ENCODE measurements at regions not wholly inside any gene's neighbourhood (a gene's known extent, or its start where the extent isn't known, plus 50 kb on each side); places are given as distances from the start of the nearest gene placed in this dataset.

DNA sequence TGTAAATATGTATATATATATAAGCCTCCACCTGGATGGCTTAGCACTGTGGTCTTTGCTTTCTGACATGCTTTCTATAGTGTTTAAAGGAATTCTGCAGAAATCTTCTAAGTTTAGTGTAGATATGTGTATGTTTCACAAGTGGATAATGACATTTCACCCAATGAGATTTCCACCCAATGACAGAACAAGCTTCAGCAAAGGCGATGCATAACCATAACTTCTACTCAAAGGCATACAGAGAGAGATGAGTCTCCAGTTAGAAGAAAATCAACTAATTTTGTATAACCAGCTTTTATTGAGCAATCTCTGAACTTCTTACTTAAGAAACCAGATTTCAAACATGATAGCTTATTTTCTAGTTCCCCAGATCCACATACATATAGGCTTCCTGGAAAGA is 134.0 kb downstream of the DYRK2 start:
- Mint-ChIP-seq H3K27ac (peak overlapping the region in 1 of 9 donors; percentile 34), H3K4me3 (peak overlapping the region in 3 of 10 donors; percentile 9 to 69 (median 43)), H3K9me3 (peaks cover 0 to 5% (median 0%) of the 10 kb centered on the region in 11 donors), H3K4me1 (peaks cover 6 to 43% (median 36%) of the 10 kb centered on the region in 7 donors), H3K27me3 (no peaks in the 10 kb centered on the region), H3K36me3 (peaks cover 0 to 3% (median 0%) of the 10 kb centered on the region in 5 donors)
- no peaks in the 10 kb centered on the region for H3K36me3 ChIP-seq (ENCODE audit: control insufficient read depth in 2 of 3, insufficient read depth in 3 of 3, low read length in 3 of 3)
- intact Hi-C loops (cut with micrococcal nuclease), result no loop called here
- no peaks in the 10 kb centered on the region for H3K27me3 ChIP-seq (ENCODE audit: control insufficient read depth in 2 of 2, insufficient read depth in 2 of 2, low read length in 2 of 2)
- POLR2A ChIA-PET, result interaction anchor here (0.7 kb wide), 1 partner anchor 35 kb away, joined by 3 read pairs; no protein-coding TSS in a partner anchor
- H3K9me3 ChIP-seq (ENCODE audit: control insufficient read depth in 2 of 3, low read length in 3 of 3), result no peaks in the 10 kb centered on the region
- DNase-seq (no peak), ATAC-seq (no peak)
- no peak overlapping the region for H3K27ac ChIP-seq (ENCODE audit: low read depth, low read length)
- CTCF ChIA-PET, result no interaction called here
- H3K4me1 ChIP-seq (ENCODE audit: control insufficient read depth in 2 of 2, insufficient read depth in 2 of 2, low read length in 2 of 2), result peaks cover 0 to 13% of the 10 kb centered on the region in 2 donors
- H3K4me3 ChIP-seq (ENCODE audit: low read length), result no peak overlapping the region

DNA sequence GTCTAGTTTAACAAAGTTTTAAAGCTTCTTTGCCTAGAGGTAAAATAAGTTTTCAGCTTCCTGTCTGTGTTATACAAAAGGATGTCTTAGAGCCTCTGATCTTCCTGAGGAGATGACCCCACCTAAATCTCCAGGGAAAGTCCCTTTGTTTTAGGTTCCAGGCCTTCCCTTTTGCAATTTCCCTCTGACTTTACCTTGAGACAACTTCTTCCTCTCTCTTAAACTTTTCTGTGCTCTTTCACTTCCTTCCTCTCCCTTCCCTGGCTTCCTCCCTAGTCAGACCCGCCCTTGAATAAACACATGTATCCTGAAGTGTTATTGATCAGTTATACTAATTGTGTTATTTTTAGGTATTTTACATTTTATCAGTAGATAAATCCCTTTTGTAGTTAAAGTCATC is 134.8 kb downstream of the DYRK2 start:
- peaks cover 0 to 13% of the 10 kb centered on the region in 2 donors for H3K4me1 ChIP-seq (ENCODE audit: control insufficient read depth in 2 of 2, insufficient read depth in 2 of 2, low read length in 2 of 2)
- no peaks in the 10 kb centered on the region for H3K27me3 ChIP-seq (ENCODE audit: control insufficient read depth in 2 of 2, insufficient read depth in 2 of 2, low read length in 2 of 2)
- intact Hi-C loops (cut with micrococcal nuclease), result loop anchor here in 1 of 2 donors (1.0 kb wide), 1 partner anchor 21 kb away; no protein-coding TSS in a partner anchor
- CTCF ChIA-PET, result no interaction called here
- Mint-ChIP-seq H3K36me3 (peaks cover 0 to 2% (median 0%) of the 10 kb centered on the region in 5 donors), H3K27me3 (no peaks in the 10 kb centered on the region), H3K27ac (peak overlapping the region in 8 of 9 donors; percentile 1 to 80 (median 24)), H3K9me3 (peaks cover 0 to 5% (median 0%) of the 10 kb centered on the region in 11 donors), H3K4me1 (peaks cover 6 to 43% (median 36%) of the 10 kb centered on the region in 7 donors), H3K4me3 (peak overlapping the region in 8 of 10 donors; percentile 10 to 69 (median 38))
- H3K36me3 ChIP-seq (ENCODE audit: control insufficient read depth in 2 of 3, insufficient read depth in 3 of 3, low read length in 3 of 3), result no peaks in the 10 kb centered on the region
- H3K9me3 ChIP-seq (ENCODE audit: control insufficient read depth in 2 of 3, low read length in 3 of 3), result no peaks in the 10 kb centered on the region
- POLR2A ChIA-PET, result no interaction called here
- H3K4me3 ChIP-seq (ENCODE audit: low read length), result no peak overlapping the region
- DNase-seq (no peak), ATAC-seq (no peak)
- H3K27ac ChIP-seq (ENCODE audit: low read depth, low read length), result no peak overlapping the region

GRCh38 chr12:67784831-67785230 is 136.3 kb downstream of the DYRK2 start:
- ChIA-PET CTCF (no interaction called here), POLR2A (interaction anchor here (0.6 to 1.1 kb wide), 2 partner anchors 15 to 403 kb away, joined by 3 read pairs; no protein-coding TSS in a partner anchor)
- Histone ChIP-seq H3K27ac (ENCODE audit: low read depth, low read length) (no peak overlapping the region), H3K27me3 (ENCODE audit: control insufficient read depth in 2 of 2, insufficient read depth in 2 of 2, low read length in 2 of 2) (no peaks in the 10 kb centered on the region), H3K4me1 (ENCODE audit: control insufficient read depth in 2 of 2, insufficient read depth in 2 of 2, low read length in 2 of 2) (peaks cover 0 to 13% of the 10 kb centered on the region in 2 donors), H3K9me3 (ENCODE audit: control insufficient read depth in 2 of 3, low read length in 3 of 3) (no peaks in the 10 kb centered on the region), H3K4me3 (ENCODE audit: low read length) (no peak overlapping the region), H3K36me3 (ENCODE audit: control insufficient read depth in 2 of 3, insufficient read depth in 3 of 3, low read length in 3 of 3) (no peaks in the 10 kb centered on the region)
- no peak for DNase-seq
- H3K9me3 Mint-ChIP-seq, result peaks cover 0 to 5% (median 0%) of the 10 kb centered on the region in 11 donors
- intact Hi-C loops (cut with micrococcal nuclease), result no loop called here
- peak overlapping the region in 6 of 9 donors; percentile 7 to 23 (median 16) for H3K27ac Mint-ChIP-seq
- no peak overlapping the region for H3K4me3 Mint-ChIP-seq
- H3K27me3 Mint-ChIP-seq, result no peaks in the 10 kb centered on the region
- ATAC-seq, result no peak
- peaks cover 6 to 43% (median 36%) of the 10 kb centered on the region in 7 donors for H3K4me1 Mint-ChIP-seq
- peaks cover 0 to 2% (median 0%) of the 10 kb centered on the region in 5 donors for H3K36me3 Mint-ChIP-seq

- Mint-ChIP-seq H3K9me3 (peaks cover 0 to 9% (median 0%) of the 10 kb centered on the region in 11 donors), H3K27me3 (no peaks in the 10 kb centered on the region), H3K4me3 (no peak overlapping the region), H3K27ac (peak overlapping the region in 2 of 9 donors; percentile 21 to 33), H3K36me3 (peaks cover 0 to 2% (median 0%) of the 10 kb centered on the region in 5 donors), H3K4me1 (peaks cover 6 to 43% (median 36%) of the 10 kb centered on the region in 7 donors)
- intact Hi-C loops (cut with micrococcal nuclease), result no loop called here
- CTCF ChIA-PET, result no interaction called here
- H3K27me3 ChIP-seq (ENCODE audit: control insufficient read depth in 2 of 2, insufficient read depth in 2 of 2, low read length in 2 of 2), result no peaks in the 10 kb centered on the region
- no peaks in the 10 kb centered on the region for H3K9me3 ChIP-seq (ENCODE audit: control insufficient read depth in 2 of 3, low read length in 3 of 3)
- no peak for ATAC-seq
- no peaks in the 10 kb centered on the region for H3K36me3 ChIP-seq (ENCODE audit: control insufficient read depth in 2 of 3, insufficient read depth in 3 of 3, low read length in 3 of 3)
- H3K4me1 ChIP-seq (ENCODE audit: control insufficient read depth in 2 of 2, insufficient read depth in 2 of 2, low read length in 2 of 2), result peaks cover 0 to 13% of the 10 kb centered on the region in 2 donors
- no peak overlapping the region for H3K27ac ChIP-seq (ENCODE audit: low read depth, low read length)
- no peak for DNase-seq
- no peak overlapping the region for H3K4me3 ChIP-seq (ENCODE audit: low read length)
- POLR2A ChIA-PET, result interaction anchor here (0.5 kb wide), 1 partner anchor 15 kb away, joined by 3 read pairs; no protein-coding TSS in a partner anchor
Observed at GRCh38 chr12:67786086-67786485, 137.5 kb downstream of the DYRK2 start.

GRCh38 chr12:67788118-67788517 is 139.6 kb downstream of the DYRK2 start:
- peaks cover 0 to 6% of the 10 kb centered on the region in 2 donors for H3K4me1 ChIP-seq (ENCODE audit: control insufficient read depth in 2 of 2, insufficient read depth in 2 of 2, low read length in 2 of 2)
- Mint-ChIP-seq H3K27ac (no peak overlapping the region), H3K36me3 (peaks cover 4 to 10% (median 4%) of the 10 kb centered on the region in 5 donors), H3K4me1 (peaks cover 4 to 30% (median 28%) of the 10 kb centered on the region in 7 donors), H3K27me3 (peaks cover 0 to 5% (median 0%) of the 10 kb centered on the region in 5 donors), H3K4me3 (no peak overlapping the region), H3K9me3 (peaks cover 0 to 18% (median 9%) of the 10 kb centered on the region in 11 donors)
- no peaks in the 10 kb centered on the region for H3K9me3 ChIP-seq (ENCODE audit: control insufficient read depth in 2 of 3, low read length in 3 of 3)
- no peaks in the 10 kb centered on the region for H3K36me3 ChIP-seq (ENCODE audit: control insufficient read depth in 2 of 3, insufficient read depth in 3 of 3, low read length in 3 of 3)
- DNase-seq, result no peak
- POLR2A ChIA-PET, result interaction anchor here (0.6 kb wide), 1 partner anchor 62 kb away, joined by 3 read pairs; no protein-coding TSS in a partner anchor
- CTCF ChIA-PET, result no interaction called here
- ATAC-seq, result no peak
- no peak overlapping the region for H3K27ac ChIP-seq (ENCODE audit: low read depth, low read length)
- no peak overlapping the region for H3K4me3 ChIP-seq (ENCODE audit: low read length)
- H3K27me3 ChIP-seq (ENCODE audit: control insufficient read depth in 2 of 2, insufficient read depth in 2 of 2, low read length in 2 of 2), result no peaks in the 10 kb centered on the region
- intact Hi-C loops (cut with micrococcal nuclease), result no loop called here

DNA sequence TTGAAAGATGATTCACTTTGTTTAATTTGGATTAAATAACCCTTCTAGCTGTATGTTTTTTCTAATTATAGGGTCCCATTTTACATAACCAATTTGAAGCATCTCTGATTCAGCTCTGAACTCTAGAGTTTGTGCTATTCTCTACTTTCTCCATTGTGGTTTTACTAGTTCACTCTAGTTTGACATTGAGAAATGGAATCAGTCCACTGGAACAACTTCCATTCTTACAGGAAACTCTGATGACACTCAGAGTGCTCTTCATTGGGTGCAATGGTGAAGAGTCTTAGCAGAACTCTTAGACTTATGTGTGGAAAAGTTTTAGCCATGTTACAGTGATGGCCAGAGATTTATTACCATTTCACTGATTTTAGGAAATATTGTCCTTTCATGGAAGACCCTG is 140.7 kb downstream of the DYRK2 start:
- no peaks in the 10 kb centered on the region for H3K27me3 ChIP-seq (ENCODE audit: control insufficient read depth in 2 of 2, insufficient read depth in 2 of 2, low read length in 2 of 2)
- ChIA-PET POLR2A (no interaction called here), CTCF (no interaction called here)
- H3K4me3 ChIP-seq (ENCODE audit: low read length), result no peak overlapping the region
- Mint-ChIP-seq H3K4me1 (peaks cover 0 to 19% (median 18%) of the 10 kb centered on the region in 7 donors), H3K27me3 (peaks cover 0 to 6% (median 0%) of the 10 kb centered on the region in 5 donors), H3K4me3 (no peak overlapping the region), H3K9me3 (peaks cover 0 to 14% (median 9%) of the 10 kb centered on the region in 11 donors), H3K27ac (no peak overlapping the region), H3K36me3 (peaks cover 4 to 10% (median 5%) of the 10 kb centered on the region in 5 donors)
- DNase-seq (no peak), ATAC-seq (no peak)
- intact Hi-C loops (cut with micrococcal nuclease), result no loop called here
- H3K27ac ChIP-seq (ENCODE audit: low read depth, low read length), result no peak overlapping the region
- H3K9me3 ChIP-seq (ENCODE audit: control insufficient read depth in 2 of 3, low read length in 3 of 3), result no peaks in the 10 kb centered on the region
- H3K36me3 ChIP-seq (ENCODE audit: control insufficient read depth in 2 of 3, insufficient read depth in 3 of 3, low read length in 3 of 3), result no peaks in the 10 kb centered on the region
- H3K4me1 ChIP-seq (ENCODE audit: control insufficient read depth in 2 of 2, insufficient read depth in 2 of 2, low read length in 2 of 2), result no peaks in the 10 kb centered on the region

DNA sequence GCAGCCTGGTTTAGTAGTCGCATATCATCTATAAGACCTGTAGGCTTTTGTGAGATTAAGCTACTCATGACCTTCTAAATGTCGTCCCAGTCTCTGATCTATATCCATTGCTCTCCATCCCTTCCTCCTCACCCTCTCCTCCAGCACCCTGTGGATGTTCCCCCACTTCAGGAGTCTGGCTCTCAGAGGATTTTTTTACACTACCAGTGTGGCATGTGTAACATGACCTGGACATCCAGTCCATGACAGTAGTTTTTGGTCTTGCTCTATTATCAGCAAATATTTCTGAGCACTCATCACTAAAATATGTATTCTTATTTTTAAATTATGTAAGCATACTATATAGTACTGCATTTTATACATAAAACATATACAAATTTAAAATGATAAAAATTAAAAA is 142.1 kb downstream of the DYRK2 start:
- CTCF ChIA-PET, result no interaction called here
- H3K4me3 ChIP-seq (ENCODE audit: low read length), result no peak overlapping the region
- Mint-ChIP-seq H3K27me3 (peaks cover 0 to 11% (median 5%) of the 10 kb centered on the region in 5 donors), H3K4me1 (peaks cover 0 to 5% (median 4%) of the 10 kb centered on the region in 7 donors), H3K36me3 (peaks cover 2 to 11% (median 5%) of the 10 kb centered on the region in 5 donors), H3K27ac (no peak overlapping the region), H3K9me3 (peaks cover 0 to 14% (median 9%) of the 10 kb centered on the region in 11 donors), H3K4me3 (no peak overlapping the region)
- POLR2A ChIA-PET, result interaction anchor here (0.9 kb wide), 1 partner anchor 8 kb away, joined by 3 read pairs; no protein-coding TSS in a partner anchor
- no peaks in the 10 kb centered on the region for H3K27me3 ChIP-seq (ENCODE audit: control insufficient read depth in 2 of 2, insufficient read depth in 2 of 2, low read length in 2 of 2)
- H3K4me1 ChIP-seq (ENCODE audit: control insufficient read depth in 2 of 2, insufficient read depth in 2 of 2, low read length in 2 of 2), result no peaks in the 10 kb centered on the region
- no peaks in the 10 kb centered on the region for H3K36me3 ChIP-seq (ENCODE audit: control insufficient read depth in 2 of 3, insufficient read depth in 3 of 3, low read length in 3 of 3)
- H3K27ac ChIP-seq (ENCODE audit: low read depth, low read length), result no peak overlapping the region
- DNase-seq (no peak), ATAC-seq (no peak)
- intact Hi-C loops (cut with micrococcal nuclease), result no loop called here
- no peaks in the 10 kb centered on the region for H3K9me3 ChIP-seq (ENCODE audit: control insufficient read depth in 2 of 3, low read length in 3 of 3)
